Esophagus muscularis mucosa (tissue), 4 donors: ENCODE measurements at regions not wholly inside any gene's neighbourhood (a gene's known extent, or its start where the extent isn't known, plus 50 kb on each side); places are given as distances from the start of the nearest gene placed in this dataset.

ENCODE experiments used
- DNase-seq: peaks from one replicate; pipeline ENCODE4 v3.0.0-alpha.2; 2017; ENCODE audit errors: extremely low spot score
- H3K27ac ChIP-seq, 4 donors: fragments of 200-600 bp; sonication (generic); replicated peaks in 1 of 4; 1 replicate in 3 of 4; 2 replicates in 1 of 4; pipeline ENCODE4 v1.5.1; 2016 to 2019; ENCODE audit warnings: mild to moderate bottlenecking in 1 of 4
- H3K27me3 ChIP-seq, 4 donors: fragments of 200-600 bp; sonication (generic); one replicate each; pipeline versions ENCODE4 v1.5.1 to v1.6.0; 2016 to 2019
- H3K36me3 ChIP-seq, 4 donors: fragments of 200-600 bp; sonication (generic); one replicate each; pipeline ENCODE4 v1.5.1; 2016 to 2019
- H3K4me1 ChIP-seq, 4 donors: fragments of 200-600 bp; sonication (generic); one replicate each; pipeline ENCODE4 v1.5.1; 2016 to 2019
- H3K4me3 ChIP-seq, 4 donors: fragments of 200-600 bp; sonication (generic); 1 replicate in 2 of 4; 2 replicates in 2 of 4; pipeline ENCODE4 v1.5.1; 2016 to 2019; ENCODE audit warnings: mild to moderate bottlenecking in 4 of 4, moderate library complexity in 1 of 4
- H3K9me3 ChIP-seq, 4 donors: fragments of 200-600 bp; sonication (generic); 1 replicate in 3 of 4; 2 replicates in 1 of 4; pipeline ENCODE4 v1.5.1; 2016 to 2019
- CTCF ChIP-seq, 3 experiments: fragments of 200-600 bp in 2 of 3; fragments of 450-650 bp in 1 of 3; sonication (generic) in 2 of 3; IDR thresholded peaks; one replicate each; pipeline ENCODE4 v1.5.1; 2017 to 2019; ENCODE audit warnings: antibody characterized with exemption in 3 of 3, mild to moderate bottlenecking in 2 of 3, moderate library complexity in 1 of 3
- EP300 ChIP-seq: sonication (generic); formaldehyde crosslinking; IDR thresholded peaks from one replicate; pipeline ENCODE4 v1.6.1; 2017; ENCODE audit warnings: antibody characterized with exemption
- POLR2A ChIP-seq: fragments of 450-650 bp; IDR thresholded peaks from one replicate; pipeline ENCODE4 v1.6.1; 2017; ENCODE audit warnings: antibody characterized with exemption, moderate library complexity, mild to moderate bottlenecking, low read depth
- POLR2AphosphoS5 ChIP-seq, 2 donors: sonication (generic); formaldehyde crosslinking; IDR thresholded peaks; one replicate each; pipeline ENCODE4 v1.6.1; 2017; ENCODE audit warnings: antibody characterized with exemption in 2 of 2
- WGBS: methylation state at CpG from one replicate; pipeline ENCODE4 v1.1.5; 2018; 5-methylcytosine and 5-hydroxymethylcytosine counted together
- intact Hi-C: fragments of 100-400 bp; cut with DNase I; formaldehyde crosslinking; loops from one replicate; pipeline ENCODE4 v1.15.1; 2023

- Histone ChIP-seq H3K36me3 (no peaks in the 10 kb centered on the region), H3K4me3 (no peak overlapping the region), H3K4me1 (no peaks in the 10 kb centered on the region), H3K9me3 (no peaks in the 10 kb centered on the region), H3K27me3 (no peaks in the 10 kb centered on the region), H3K27ac (no peak overlapping the region)
- intact Hi-C loops = no loop called here
- TF ChIP-seq CTCF (IDR thresholded peaks at IDR 0.05) (no peak), POLR2A (no peak), EP300 (no peak), POLR2AphosphoS5 (IDR thresholded peaks at IDR 0.05) (no peak)
- WGBS = 72% methylated on average over 3 of the region's 3 CpGs
- no peak for DNase-seq
These were observed 1366.9 kb upstream of the EYS start for GRCh38 chr6:67073938-67074337.

- H3K4me1 ChIP-seq = no peaks in the 10 kb centered on the region
- H3K4me3 ChIP-seq = no peak overlapping the region
- TF ChIP-seq EP300 (no peak), CTCF (IDR thresholded peaks at IDR 0.05) (no peak), POLR2A (no peak), POLR2AphosphoS5 (IDR thresholded peaks at IDR 0.05) (no peak)
- no peaks in the 10 kb centered on the region for H3K27me3 ChIP-seq
- WGBS = 90% methylated on average over 2 of the region's 2 CpGs
- no peak for DNase-seq
- no peak overlapping the region for H3K27ac ChIP-seq
- H3K9me3 ChIP-seq = no peaks in the 10 kb centered on the region
- no peaks in the 10 kb centered on the region for H3K36me3 ChIP-seq
- intact Hi-C loops = no loop called here
These were observed 1361.8 kb upstream of the EYS start for GRCh38 chr6:67068781-67069180.

- H3K9me3 ChIP-seq = no peaks in the 10 kb centered on the region
- WGBS = 76% methylated on average over 1 of the region's 1 CpG
- H3K36me3 ChIP-seq = no peaks in the 10 kb centered on the region
- H3K27me3 ChIP-seq = no peaks in the 10 kb centered on the region
- H3K27ac ChIP-seq = no peak overlapping the region
- no peak for TF ChIP-seq CTCF (IDR thresholded peaks at IDR 0.05)
- no peak for TF ChIP-seq EP300
- TF ChIP-seq POLR2A = no peak
- TF ChIP-seq POLR2AphosphoS5 (IDR thresholded peaks at IDR 0.05) = no peak
- intact Hi-C loops = no loop called here
- no peak overlapping the region for H3K4me3 ChIP-seq
- no peaks in the 10 kb centered on the region for H3K4me1 ChIP-seq
- DNase-seq = no peak
These were observed 1357.3 kb upstream of the EYS start for GRCh38 chr6:67064323-67064722.

GRCh38 chr6:67047996-67048395, 1341.0 kb upstream of the EYS start:
- H3K4me3 ChIP-seq = no peak overlapping the region
- WGBS = 41% methylated on average over 1 of the region's 1 CpG

More at GRCh38 chr6:67047996-67048395, 1341.0 kb upstream of the EYS start:
- no peaks in the 10 kb centered on the region for H3K27me3 ChIP-seq
- H3K36me3 ChIP-seq = no peaks in the 10 kb centered on the region
- TF ChIP-seq POLR2A (no peak), POLR2AphosphoS5 (IDR thresholded peaks at IDR 0.05) (no peak), EP300 (no peak), CTCF (IDR thresholded peaks at IDR 0.05) (no peak)
- DNase-seq = no peak
- intact Hi-C loops = no loop called here
- no peaks in the 10 kb centered on the region for H3K9me3 ChIP-seq
- no peaks in the 10 kb centered on the region for H3K4me1 ChIP-seq
- H3K27ac ChIP-seq = no peak overlapping the region
